ENCODE measurements at regions not wholly inside any gene's neighbourhood (a gene's known extent, or its start where the extent isn't known, plus 50 kb on each side); places are given as distances from the start of the nearest gene placed in this dataset.
A peak's percentile ranks its signal among the peaks of the same experiment; 100 is the strongest.

DNA sequence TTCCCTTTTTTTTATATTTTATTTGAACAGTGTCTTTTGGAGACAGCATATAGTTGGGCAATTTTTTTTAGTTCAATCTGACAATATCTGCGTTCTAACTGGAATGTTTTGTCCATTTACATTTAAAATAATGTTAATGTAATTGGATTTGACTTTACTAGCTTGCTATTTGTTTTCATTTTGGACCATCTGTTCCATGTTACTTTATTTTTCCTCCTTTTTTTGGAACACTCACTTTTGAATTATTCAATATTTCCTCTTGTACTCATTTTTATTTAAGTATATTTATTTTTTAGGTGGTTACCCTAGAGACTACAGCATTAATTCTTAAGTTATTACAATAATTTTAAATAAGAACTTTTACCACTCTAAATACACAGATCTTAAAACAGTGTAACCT lies 62.8 kb upstream of the C1orf87 start:
- TF ChIP-seq, protein P1, sequence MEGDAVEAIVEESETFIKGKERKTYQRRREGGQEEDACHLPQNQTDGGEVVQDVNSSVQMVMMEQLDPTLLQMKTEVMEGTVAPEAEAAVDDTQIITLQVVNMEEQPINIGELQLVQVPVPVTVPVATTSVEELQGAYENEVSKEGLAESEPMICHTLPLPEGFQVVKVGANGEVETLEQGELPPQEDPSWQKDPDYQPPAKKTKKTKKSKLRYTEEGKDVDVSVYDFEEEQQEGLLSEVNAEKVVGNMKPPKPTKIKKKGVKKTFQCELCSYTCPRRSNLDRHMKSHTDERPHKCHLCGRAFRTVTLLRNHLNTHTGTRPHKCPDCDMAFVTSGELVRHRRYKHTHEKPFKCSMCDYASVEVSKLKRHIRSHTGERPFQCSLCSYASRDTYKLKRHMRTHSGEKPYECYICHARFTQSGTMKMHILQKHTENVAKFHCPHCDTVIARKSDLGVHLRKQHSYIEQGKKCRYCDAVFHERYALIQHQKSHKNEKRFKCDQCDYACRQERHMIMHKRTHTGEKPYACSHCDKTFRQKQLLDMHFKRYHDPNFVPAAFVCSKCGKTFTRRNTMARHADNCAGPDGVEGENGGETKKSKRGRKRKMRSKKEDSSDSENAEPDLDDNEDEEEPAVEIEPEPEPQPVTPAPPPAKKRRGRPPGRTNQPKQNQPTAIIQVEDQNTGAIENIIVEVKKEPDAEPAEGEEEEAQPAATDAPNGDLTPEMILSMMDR (IDR thresholded peaks at IDR 0.05; ENCODE audit: control insufficient read depth, extremely low read depth, insufficient read depth): no peak
- DNase-seq (ENCODE audit: low read depth): no peak
- no peak overlapping the region for H3K4me3 ChIP-seq (ENCODE audit: low read depth, low read length)

DNA sequence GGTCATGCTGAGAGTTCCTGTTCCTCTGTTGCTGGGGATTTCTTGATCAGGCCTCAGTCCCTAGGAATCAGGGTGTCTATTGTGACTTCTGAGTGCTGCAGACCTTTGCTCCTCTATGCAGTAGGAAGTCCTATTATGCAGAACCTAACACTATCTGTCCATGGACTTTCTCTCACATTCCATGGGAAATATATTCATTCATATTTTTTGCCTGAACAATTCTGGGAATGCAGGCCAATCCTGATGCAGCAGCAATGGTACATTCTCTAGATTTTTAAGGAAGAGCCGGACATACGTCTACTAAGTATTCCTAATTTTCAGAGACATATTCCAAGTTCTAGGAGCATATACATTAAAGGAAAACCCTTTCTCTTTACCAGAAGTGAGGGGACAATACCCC lies 61.1 kb upstream of the C1orf87 start:
- DNase-seq (ENCODE audit: low read depth): no peak
- no peak overlapping the region for H3K4me3 ChIP-seq (ENCODE audit: low read depth, low read length)
- TF ChIP-seq, protein P1 (IDR thresholded peaks at IDR 0.05; ENCODE audit: control insufficient read depth, extremely low read depth, insufficient read depth): no peak

DNA sequence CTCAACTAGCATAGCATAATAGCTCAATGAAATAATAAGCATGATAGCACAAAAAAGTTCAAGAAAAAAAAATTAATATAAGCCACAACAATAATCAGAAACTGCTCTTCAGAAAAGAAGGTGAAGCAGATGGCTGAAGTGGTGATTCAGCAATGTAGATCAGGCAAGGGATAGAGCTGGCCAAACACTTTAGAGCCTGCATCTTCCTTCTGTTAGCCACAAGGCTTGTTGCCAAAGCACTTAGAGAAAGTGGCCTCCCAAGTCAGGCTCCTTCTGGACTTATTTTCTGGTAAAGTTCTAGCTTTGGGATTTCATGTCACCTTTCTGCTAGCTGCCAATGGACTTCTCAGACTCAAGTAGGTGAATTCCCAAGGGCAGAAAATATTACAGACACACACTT lies 60.3 kb upstream of the C1orf87 start:
- peak; percentile 11 for DNase-seq (ENCODE audit: low read depth)
- TF ChIP-seq, protein P1 (IDR thresholded peaks at IDR 0.05; ENCODE audit: control insufficient read depth, extremely low read depth, insufficient read depth): no peak
- H3K4me3 ChIP-seq (ENCODE audit: low read depth, low read length): no peak overlapping the region

DNA sequence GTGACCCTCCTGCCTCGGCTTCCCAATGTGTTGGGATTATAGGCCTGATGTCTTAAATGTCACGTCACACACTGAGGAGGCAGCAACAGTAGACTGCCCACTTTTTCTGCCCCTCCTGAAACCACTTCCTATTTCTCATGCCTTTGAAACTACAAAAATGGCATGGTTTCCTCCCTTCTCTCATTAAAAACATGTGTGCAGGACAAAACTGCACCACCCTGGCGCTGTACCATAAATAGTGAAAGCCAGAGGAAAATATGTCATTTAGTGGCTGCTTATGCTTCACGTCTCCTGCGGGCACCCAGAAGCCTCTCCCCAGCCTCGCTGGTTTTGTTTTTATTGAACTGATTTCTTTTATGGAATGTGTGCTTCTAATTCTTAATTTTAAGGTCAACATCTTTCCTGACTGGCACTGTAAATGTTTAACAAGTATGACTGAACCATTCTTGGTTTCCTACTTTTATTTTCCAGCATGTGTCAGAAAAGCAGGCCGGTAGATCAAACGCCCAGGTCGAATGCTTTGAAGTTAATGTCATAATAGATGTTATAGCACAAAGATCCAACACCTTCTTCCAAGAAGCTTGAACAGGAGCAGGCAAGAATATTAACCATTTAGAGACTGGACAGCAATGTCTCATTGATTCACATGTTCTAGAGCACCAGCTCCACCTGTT lies 59.6 kb upstream of the C1orf87 start:
- DNase-seq (ENCODE audit: low read depth): no peak
- no peak overlapping the region for H3K4me3 ChIP-seq (ENCODE audit: low read depth, low read length)
- TF ChIP-seq, protein P1 (IDR thresholded peaks at IDR 0.05; ENCODE audit: control insufficient read depth, extremely low read depth, insufficient read depth): no peak

DNA sequence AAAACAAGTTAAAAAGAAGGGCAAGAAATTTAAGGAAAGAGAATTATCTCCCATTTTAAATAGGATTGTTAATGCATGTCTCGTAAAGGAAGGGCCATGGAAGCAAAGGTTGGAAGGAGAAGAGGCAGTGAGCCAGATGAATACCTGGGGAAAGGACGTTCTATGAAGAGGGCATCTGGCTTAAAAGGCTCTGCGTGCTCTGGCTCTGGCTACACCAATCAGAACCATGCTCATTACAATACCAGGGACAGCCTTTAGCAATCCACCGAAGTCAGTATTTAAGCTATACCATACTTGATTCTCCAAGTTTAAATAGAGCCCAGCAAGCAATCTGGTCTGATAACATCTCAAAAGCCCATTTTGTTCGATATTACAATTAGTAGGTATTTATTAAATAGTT lies 58.5 kb upstream of the C1orf87 start:
- no peak for DNase-seq (ENCODE audit: low read depth)
- TF ChIP-seq, protein P1 (IDR thresholded peaks at IDR 0.05; ENCODE audit: control insufficient read depth, extremely low read depth, insufficient read depth): no peak
- no peak overlapping the region for H3K4me3 ChIP-seq (ENCODE audit: low read depth, low read length)

DNA sequence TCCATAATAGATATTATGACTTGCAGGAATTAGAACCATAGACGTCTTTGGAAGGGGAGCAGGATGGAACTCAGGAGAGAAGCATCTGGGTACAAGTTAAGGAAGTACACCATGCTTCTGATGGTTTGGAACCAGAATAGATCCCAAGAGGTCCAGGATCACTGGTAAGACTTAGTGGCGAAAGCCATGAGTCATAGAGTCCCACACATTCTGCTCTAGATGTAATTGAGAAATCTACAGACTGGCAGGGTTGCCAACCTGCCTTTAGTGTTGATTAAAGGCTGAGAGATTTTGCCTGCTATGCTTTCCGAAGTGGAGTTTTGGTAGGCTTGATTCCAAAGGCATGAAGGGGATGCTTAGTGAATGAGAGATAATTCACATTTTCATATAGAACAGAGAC lies 57.1 kb upstream of the C1orf87 start:
- TF ChIP-seq, protein P1 (IDR thresholded peaks at IDR 0.05; ENCODE audit: control insufficient read depth, extremely low read depth, insufficient read depth): no peak
- DNase-seq (ENCODE audit: low read depth): no peak
- H3K4me3 ChIP-seq (ENCODE audit: low read depth, low read length): no peak overlapping the region

DNA sequence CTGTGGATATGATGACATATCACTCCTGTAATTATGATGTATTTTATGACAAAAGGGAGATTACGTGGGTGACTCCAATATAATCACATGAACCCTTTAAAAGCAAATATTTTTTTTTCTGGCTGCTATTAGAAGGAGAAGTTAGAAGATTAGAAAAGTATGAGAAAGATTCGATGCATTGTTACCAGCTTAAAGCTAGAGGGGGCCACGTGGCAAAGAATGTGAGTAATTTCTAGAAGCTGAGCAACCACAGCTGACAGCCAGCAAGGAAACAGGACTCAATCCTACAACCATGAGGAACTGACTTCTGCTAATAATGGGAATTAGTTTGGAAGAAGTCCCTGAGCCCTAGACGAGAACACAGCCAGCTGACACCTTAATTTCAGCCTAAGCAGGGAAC lies 56.3 kb upstream of the C1orf87 start:
- DNase-seq (ENCODE audit: low read depth): no peak
- TF ChIP-seq, protein P1 (IDR thresholded peaks at IDR 0.05; ENCODE audit: control insufficient read depth, extremely low read depth, insufficient read depth): peak; percentile 23
- H3K4me3 ChIP-seq (ENCODE audit: low read depth, low read length): no peak overlapping the region
